HG02870 (cell line): ENCODE measurements at regions not wholly inside any gene's neighbourhood (a gene's known extent, or its start where the extent isn't known, plus 50 kb on each side); places are given as distances from the start of the nearest gene placed in this dataset.
"Not testable (repeated sequence)": the region's sequence is repeated elsewhere in the genome, so short reads cannot be mapped to it uniquely, and the experiment has no call there.

Experiments
- ATAC-seq: cut with Tn5 transposase; IDR thresholded peaks from one replicate; pipeline ENCODE4 v1.9.1; 2021; ENCODE audit warnings: mild to moderate bottlenecking, moderate library complexity; ENCODE audit not compliant: unreplicated experiment

- ATAC-seq, result no peak
Measured at GRCh38 chr4:135114079-135114478, 912.5 kb upstream of the PABPC4L start.

- no peak for ATAC-seq
Measured at GRCh38 chr4:135098061-135098460, 896.5 kb upstream of the PABPC4L start.

GRCh38 chr4:135073389-135073788 lies 871.8 kb upstream of the PABPC4L start:
- ATAC-seq, result no peak

DNA sequence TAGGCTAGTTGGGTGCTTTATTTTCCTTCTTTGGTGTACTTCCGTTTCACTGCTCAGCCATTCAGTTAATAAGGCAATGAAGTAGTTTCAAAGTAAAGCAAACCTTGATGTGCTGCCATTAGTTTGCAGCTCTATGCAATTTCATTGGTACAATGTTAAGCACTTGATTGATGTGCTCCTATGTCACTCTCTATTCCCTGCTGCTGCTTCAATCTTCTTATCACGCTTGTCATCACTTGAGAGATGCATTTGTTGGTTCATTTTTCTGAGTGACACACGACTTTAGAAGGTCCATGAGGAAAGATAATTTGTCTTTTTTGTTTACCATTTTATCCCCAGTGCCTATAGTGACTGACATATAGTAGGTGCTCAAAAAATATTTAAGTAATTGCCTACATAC lies 871.0 kb upstream of the PABPC4L start:
- ATAC-seq, result no peak

DNA sequence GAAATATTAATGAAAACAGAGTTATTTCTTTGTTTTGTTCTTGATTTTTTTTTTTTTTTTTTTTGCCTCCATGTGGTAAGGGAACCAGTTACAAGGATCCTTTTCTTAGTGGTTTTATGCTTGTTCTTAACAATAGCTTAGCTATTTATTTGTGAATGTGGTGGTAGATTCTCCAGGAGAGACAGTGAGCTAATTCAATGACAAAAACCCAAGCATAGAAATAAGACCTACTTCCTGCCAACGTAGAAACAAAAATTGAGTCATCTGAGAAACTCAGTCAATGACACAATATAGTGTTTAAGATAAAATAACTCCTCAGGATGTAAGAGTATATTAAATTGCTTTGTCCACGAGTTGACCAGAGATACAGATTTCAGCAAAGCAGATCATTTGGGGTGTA lies 863.8 kb upstream of the PABPC4L start:
- no peak for ATAC-seq

DNA sequence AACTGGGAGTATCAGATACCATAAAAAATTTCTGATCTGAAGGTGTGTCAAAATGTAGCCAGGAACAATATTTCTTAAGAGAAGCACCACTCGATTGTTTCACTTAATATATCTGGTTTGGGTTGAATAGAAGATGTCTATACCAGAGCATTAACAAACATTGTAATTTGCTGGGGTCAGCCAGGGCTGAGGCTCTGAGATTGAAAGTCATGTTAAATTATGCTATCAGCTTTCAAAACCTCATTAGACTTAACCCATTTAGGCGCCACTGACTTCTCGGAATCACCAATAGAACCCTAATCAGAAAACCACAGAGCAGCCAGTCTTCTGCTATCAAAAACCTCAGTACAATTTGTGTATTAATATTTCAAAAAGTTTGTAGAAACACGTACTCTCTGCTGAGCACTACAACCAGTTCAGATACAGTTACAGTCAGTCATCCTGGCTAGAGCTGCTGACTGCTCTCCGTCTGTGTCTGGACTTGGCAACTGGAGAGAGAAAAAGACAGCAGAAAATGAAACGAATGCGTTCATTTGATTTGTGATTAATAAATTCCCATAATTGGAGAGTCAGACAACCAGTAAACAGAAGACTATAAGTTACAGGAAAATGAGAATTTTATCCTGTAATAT lies 848.6 kb upstream of the PABPC4L start:
- ATAC-seq, result no peak

- no peak for ATAC-seq
Measured at GRCh38 chr4:135032670-135033069, 831.1 kb upstream of the PABPC4L start.

DNA sequence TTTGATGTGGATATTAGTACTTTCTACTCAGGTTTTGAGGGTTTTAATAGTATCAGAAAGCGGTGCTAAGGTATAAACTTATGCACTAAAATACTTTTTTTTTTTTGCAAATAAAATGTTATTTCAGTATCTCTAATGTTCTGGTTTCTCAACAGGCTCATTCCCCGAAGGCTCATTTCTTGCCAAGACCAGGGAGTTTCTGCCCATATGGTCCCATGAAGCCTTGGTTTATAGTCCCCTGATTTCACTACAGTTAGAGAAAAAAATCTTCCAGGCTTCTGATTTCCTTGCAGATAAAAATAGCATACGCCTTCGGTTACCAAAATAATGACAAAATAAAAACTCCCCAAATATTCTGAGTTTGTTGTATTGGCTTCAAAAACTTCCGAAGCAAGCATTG lies 814.2 kb upstream of the PABPC4L start:
- no peak for ATAC-seq

GRCh38 chr4:135007400-135007799 lies 805.8 kb upstream of the PABPC4L start:
- ATAC-seq, result no peak

- no peak for ATAC-seq
Measured at GRCh38 chr4:134999169-134999568, 797.6 kb upstream of the PABPC4L start.

- ATAC-seq, result no peak
Measured at GRCh38 chr4:134961963-134962362, 760.4 kb upstream of the PABPC4L start.

DNA sequence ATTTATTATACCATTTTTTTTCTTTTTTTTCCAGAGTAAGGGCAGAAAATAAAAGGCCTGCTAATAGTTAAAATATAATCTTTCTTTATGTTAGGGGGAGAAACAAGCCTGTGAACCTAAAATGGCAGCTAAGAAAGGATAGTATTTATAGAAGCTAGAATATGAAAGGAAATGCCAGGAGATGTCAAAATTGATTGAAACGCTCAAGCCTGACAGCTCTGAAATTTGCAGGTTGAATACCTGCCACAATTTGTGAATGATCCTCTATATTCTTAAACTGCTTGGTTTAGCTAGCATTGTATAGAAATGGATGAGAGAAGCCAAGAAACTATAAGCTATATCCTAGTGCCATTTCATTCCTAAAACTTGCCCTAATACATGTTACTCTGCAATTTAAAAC lies 757.3 kb upstream of the PABPC4L start:
- ATAC-seq, result no peak

- no peak for ATAC-seq
Measured at GRCh38 chr4:134955059-134955458, 753.5 kb upstream of the PABPC4L start.

DNA sequence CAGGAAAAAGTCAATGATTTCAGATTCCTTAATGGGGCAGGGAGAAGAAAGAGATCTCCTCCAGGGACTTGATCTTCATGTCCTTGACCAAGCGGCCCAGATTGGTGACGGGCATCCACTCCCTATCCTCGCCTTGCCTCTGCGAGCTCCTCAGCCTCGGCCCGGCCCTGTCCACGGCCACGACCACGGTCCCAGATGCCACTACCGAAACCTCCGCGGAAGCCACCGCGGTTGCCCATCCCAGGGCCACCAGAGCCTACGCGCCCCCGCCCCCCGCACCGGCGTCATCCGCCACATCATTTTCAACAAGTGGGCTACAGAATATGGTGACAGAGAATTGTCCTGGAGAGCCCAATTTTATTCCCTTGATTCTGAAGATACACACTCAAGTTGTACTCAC lies 751.2 kb upstream of the PABPC4L start:
- ATAC-seq, result no peak

DNA sequence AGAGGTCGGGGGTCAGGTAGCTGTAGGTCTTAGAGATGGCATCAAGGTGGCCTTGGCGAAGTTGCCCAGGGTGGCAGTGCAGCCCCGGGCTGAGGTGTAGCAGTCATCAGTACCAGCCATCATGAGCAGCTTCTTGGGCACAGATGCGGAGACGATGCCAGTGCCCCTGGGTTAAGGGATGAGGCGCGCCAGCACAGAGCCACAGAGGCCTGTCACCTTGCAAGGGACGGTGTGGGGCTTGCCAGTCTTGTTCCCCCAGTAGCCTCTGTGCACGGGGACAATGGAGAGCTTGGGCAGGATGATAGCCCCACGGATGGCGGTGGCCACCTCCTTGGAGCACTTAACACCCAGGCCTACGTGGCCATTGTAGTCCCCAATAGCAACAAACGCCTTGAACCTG lies 750.7 kb upstream of the PABPC4L start:
- no peak for ATAC-seq

DNA sequence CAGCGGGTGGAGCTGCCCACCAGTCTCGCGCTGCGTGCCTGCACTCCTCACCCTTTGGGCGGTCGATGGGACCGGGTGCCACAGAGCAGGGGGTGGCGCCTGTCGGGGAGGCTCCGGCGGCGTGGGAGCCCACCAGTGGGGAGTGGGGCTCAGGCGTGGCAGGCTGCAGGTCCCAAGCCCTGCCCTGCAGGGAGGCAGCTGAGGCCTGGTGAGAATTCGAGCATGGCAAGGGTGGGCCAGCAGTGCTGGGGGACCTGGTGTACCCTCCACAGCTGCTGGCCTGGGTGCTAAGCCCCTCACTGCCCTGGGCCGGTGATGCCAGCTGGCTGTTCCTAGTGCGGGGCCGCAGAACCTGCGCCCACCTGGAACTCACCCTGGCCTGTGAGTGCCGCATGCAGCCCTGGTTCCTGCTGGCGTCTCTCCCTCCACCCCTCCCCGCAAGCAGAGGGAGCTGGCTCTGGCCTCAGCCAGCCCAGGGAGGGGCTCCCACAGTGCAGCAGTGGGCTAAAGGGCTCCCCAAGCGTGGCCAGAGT lies 746.6 kb upstream of the PABPC4L start:
- no peak for ATAC-seq

DNA sequence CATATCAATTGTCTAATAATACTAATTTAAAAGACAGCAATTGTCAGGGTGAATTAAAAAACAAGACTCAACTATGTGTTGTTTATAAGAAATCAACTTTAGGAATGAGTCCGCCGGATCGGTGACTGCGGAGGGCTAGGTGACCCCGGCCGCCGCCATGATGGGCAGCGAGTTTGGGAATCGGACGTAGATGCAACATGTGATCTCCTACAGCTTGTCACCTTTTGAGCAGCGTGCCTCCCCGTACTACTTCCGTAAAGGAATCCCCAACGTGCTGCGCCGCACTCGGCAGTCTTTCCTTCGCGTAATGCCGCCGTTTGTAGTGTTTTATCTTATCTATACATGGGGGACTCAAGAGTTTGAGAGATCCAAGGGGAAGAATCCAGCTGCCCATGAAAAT lies 742.5 kb upstream of the PABPC4L start:
- no peak for ATAC-seq

- no peak for ATAC-seq
Measured at GRCh38 chr4:134936014-134936413, 734.4 kb upstream of the PABPC4L start.

- no peak for ATAC-seq
Measured at GRCh38 chr4:134935320-134935719, 733.7 kb upstream of the PABPC4L start.

GRCh38 chr4:134934036-134934808 lies 732.6 kb upstream of the PABPC4L start:
- ATAC-seq, result no peak

DNA sequence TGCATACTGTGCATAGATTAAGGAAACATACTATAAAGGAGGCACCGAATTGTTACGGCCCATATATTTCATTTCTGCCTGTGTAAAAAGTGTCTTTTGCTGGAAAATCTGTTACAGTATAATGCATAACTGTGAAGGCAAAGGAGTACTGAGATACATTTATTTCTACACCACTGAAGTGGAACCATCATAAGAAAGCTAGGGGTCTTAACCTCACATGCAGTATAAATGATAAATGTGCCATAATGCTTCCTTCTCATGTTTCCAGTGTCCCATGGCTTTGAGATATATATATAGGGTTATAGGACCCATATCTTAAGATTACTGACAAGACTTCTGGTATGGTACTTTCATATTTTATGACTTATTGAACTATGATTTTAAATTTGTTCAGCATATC lies 713.8 kb upstream of the PABPC4L start:
- ATAC-seq, result no peak

DNA sequence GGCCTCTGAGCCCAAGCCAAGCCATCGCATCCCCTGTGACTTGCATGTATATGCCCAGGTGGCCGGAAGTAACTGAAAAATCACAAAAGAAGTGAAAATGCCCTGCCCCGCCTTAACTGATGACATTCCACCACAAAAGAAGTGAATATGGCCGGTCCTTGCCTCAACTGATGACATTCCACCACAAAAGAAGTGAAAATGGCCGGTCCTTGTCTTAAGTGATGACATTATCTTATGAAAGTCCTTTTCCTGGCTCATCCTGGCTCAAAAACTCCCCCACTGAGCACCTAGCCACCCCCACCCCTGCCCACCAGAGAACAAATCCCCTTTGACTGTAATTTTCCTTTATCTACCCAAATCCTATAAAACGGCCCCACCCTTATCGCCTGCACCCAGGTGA lies 712.7 kb upstream of the PABPC4L start:
- not testable (repeated sequence) for ATAC-seq
